H9 (cell line): ENCODE measurements at regions not wholly inside any gene's neighbourhood (a gene's known extent, or its start where the extent isn't known, plus 50 kb on each side); places are given as distances from the start of the nearest gene placed in this dataset.

Experiments used
- DNase-seq: peaks from one replicate; pipeline ENCODE4 v3.0.0-alpha.2; 2017
- H2AFZ ChIP-seq: one replicate; pipeline ENCODE4 v1.6.1; 2013; ENCODE audit warnings: mild to moderate bottlenecking, low read length, control low read depth, moderate library complexity
- H2AK5ac ChIP-seq: 2 replicates; pipeline ENCODE4 v1.6.1; 2013; ENCODE audit warnings: low read length, control low read depth, mixed read lengths; ENCODE audit not compliant: insufficient read length
- H2BK120ac ChIP-seq: one replicate; pipeline ENCODE4 v1.6.1; 2013; ENCODE audit warnings: low read depth, mild to moderate bottlenecking, low read length, control low read depth, inconsistent platforms; ENCODE audit not compliant: poor library complexity, severe bottlenecking
- H2BK12ac ChIP-seq: 2 replicates; pipeline ENCODE4 v1.6.1; 2013; ENCODE audit warnings: low read length, control low read depth, mixed read lengths, low read depth; ENCODE audit not compliant: insufficient read length
- H2BK15ac ChIP-seq: 2 replicates; pipeline ENCODE4 v1.6.1; 2013; ENCODE audit warnings: low read depth, low read length, control low read depth
- H2BK20ac ChIP-seq: one replicate; pipeline ENCODE4 v1.6.1; 2013; ENCODE audit warnings: low read depth, mild to moderate bottlenecking, low read length, control low read depth, inconsistent platforms; ENCODE audit not compliant: poor library complexity, severe bottlenecking
- H2BK5ac ChIP-seq: 2 replicates; pipeline ENCODE4 v1.6.1; 2013; ENCODE audit warnings: low read length, control low read depth, mixed read lengths; ENCODE audit not compliant: insufficient read length
- H3K14ac ChIP-seq: 2 replicates; pipeline ENCODE4 v1.6.1; 2013; ENCODE audit warnings: low read length, control low read depth; ENCODE audit not compliant: insufficient read depth
- H3K18ac ChIP-seq: 2 replicates; pipeline ENCODE4 v1.6.1; 2013; ENCODE audit warnings: low read depth, mild to moderate bottlenecking, mixed read lengths, low read length, control low read depth; ENCODE audit not compliant: insufficient read length
- H3K23ac ChIP-seq: 2 replicates; pipeline ENCODE4 v1.6.1; 2013; ENCODE audit warnings: low read length, control low read depth, mixed read lengths, low read depth; ENCODE audit not compliant: insufficient read length
- H3K23me2 ChIP-seq: 2 replicates; pipeline ENCODE4 v1.6.1; 2013; ENCODE audit warnings: low read depth, mild to moderate bottlenecking, mixed read lengths, low read length, control low read depth; ENCODE audit not compliant: insufficient read length, poor library complexity, severe bottlenecking
- H3K27ac ChIP-seq: 2 replicates; pipeline ENCODE4 v1.5.1; 2013; ENCODE audit warnings: low read length, control low read depth, mixed read lengths, low read depth; ENCODE audit not compliant: insufficient read length
- H3K27me3 ChIP-seq: 2 replicates; pipeline ENCODE4 v1.6.1; 2013; ENCODE audit warnings: low read length, control low read depth, inconsistent platforms; ENCODE audit not compliant: insufficient read depth
- H3K4ac ChIP-seq: 2 replicates; pipeline ENCODE4 v1.6.1; 2013; ENCODE audit warnings: low read depth, mild to moderate bottlenecking, control low read depth, inconsistent platforms, low read length, moderate library complexity
- H3K4me1 ChIP-seq: 2 replicates; pipeline ENCODE4 v1.6.1; 2013; ENCODE audit warnings: low read length, control low read depth, inconsistent platforms; ENCODE audit not compliant: insufficient read depth
- H3K4me2 ChIP-seq: 2 replicates; pipeline ENCODE4 v1.6.1; 2013; ENCODE audit warnings: low read length, control low read depth, mixed read lengths; ENCODE audit not compliant: insufficient read length, insufficient read depth
- H3K56ac ChIP-seq: 2 replicates; pipeline ENCODE4 v1.6.1; 2013; ENCODE audit warnings: low read depth, mild to moderate bottlenecking, mixed read lengths, low read length, control low read depth; ENCODE audit not compliant: insufficient read length
- H3K79me1 ChIP-seq: 2 replicates; pipeline ENCODE4 v1.6.1; 2013; ENCODE audit warnings: low read depth, mild to moderate bottlenecking, moderate library complexity, low read length, control low read depth, inconsistent platforms; ENCODE audit not compliant: insufficient read depth, poor library complexity, severe bottlenecking
- H3K79me2 ChIP-seq: 2 replicates; pipeline ENCODE4 v1.6.1; 2013; ENCODE audit warnings: low read length, control low read depth, inconsistent platforms; ENCODE audit not compliant: insufficient read depth
- H3K9ac ChIP-seq: 2 replicates; pipeline ENCODE4 v1.6.1; 2013; ENCODE audit warnings: low read length, control low read depth, mixed read lengths; ENCODE audit not compliant: insufficient read length; ENCODE audit errors: extremely low read depth
- H3K9me3 ChIP-seq: one replicate; pipeline ENCODE4 v1.6.1; 2013; ENCODE audit warnings: low read depth, low read length, inconsistent platforms; ENCODE audit not compliant: control insufficient read depth
- H3T11ph ChIP-seq: one replicate; pipeline ENCODE4 v1.6.1; 2013; ENCODE audit warnings: mild to moderate bottlenecking, low read length, control low read depth, inconsistent platforms
- H4K20me1 ChIP-seq: one replicate; pipeline ENCODE4 v1.6.1; 2013; ENCODE audit not compliant: control insufficient read depth, insufficient read length, insufficient read depth
- H4K5ac ChIP-seq: 2 replicates; pipeline ENCODE4 v1.6.1; 2013; ENCODE audit warnings: low read depth, mild to moderate bottlenecking, mixed read lengths, low read length, control low read depth; ENCODE audit not compliant: insufficient read length
- H4K8ac ChIP-seq: replicated peaks from 2 replicates; pipeline ENCODE4 v1.6.1; 2013; ENCODE audit warnings: low read length, control low read depth, mixed read lengths, low read depth; ENCODE audit not compliant: insufficient read length
- H4K91ac ChIP-seq: 2 replicates; pipeline ENCODE4 v1.6.1; 2013; ENCODE audit warnings: low read depth, mild to moderate bottlenecking, moderate library complexity, mixed read lengths, low read length, control low read depth; ENCODE audit not compliant: insufficient read length
- H3K27ac Mint-ChIP-seq, 3 experiments: 2 replicates in 2 of 3; 3 replicates in 1 of 3; pipeline ENCODE4 v1.8.0; 2020 to 2021; ENCODE audit warnings: mixed read lengths in 3 of 3, mild to moderate bottlenecking in 1 of 3, moderate library complexity in 1 of 3
- H3K27me3 Mint-ChIP-seq: 2 replicates; pipeline ENCODE4 v1.8.0; 2021; ENCODE audit warnings: low read depth, mild to moderate bottlenecking, moderate library complexity, mixed read lengths
- H3K36me3 Mint-ChIP-seq, 3 experiments: 2 replicates in 2 of 3; 3 replicates in 1 of 3; pipeline ENCODE4 v1.8.0; 2020 to 2021; ENCODE audit warnings: low read depth in 3 of 3, mixed read lengths in 3 of 3; ENCODE audit not compliant: insufficient read depth in 1 of 3
- H3K4me1 Mint-ChIP-seq, 2 experiments: 2 replicates each; pipeline ENCODE4 v1.8.0; 2020; ENCODE audit warnings: mixed read lengths in 2 of 2
- H3K4me3 Mint-ChIP-seq, 2 experiments: 2 replicates in 1 of 2; 3 replicates in 1 of 2; pipeline ENCODE4 v1.8.0; 2020 to 2021; ENCODE audit warnings: mild to moderate bottlenecking in 2 of 2, mixed read lengths in 2 of 2, moderate library complexity in 1 of 2
- H3K9me3 Mint-ChIP-seq, 2 experiments: 2 replicates in 1 of 2; 3 replicates in 1 of 2; pipeline ENCODE4 v1.8.0; 2020; ENCODE audit warnings: mild to moderate bottlenecking in 2 of 2, mixed read lengths in 2 of 2, moderate library complexity in 1 of 2
- CTCF ChIP-seq: fragments of 200-600 bp; sonication (generic); conservative IDR thresholded peaks from 3 replicates; pipeline ENCODE4 v1.8.0; 2021; ENCODE audit warnings: antibody characterized with exemption, mild to moderate bottlenecking
- WGBS: extraction: QIAGEN DNeasy Blood & Tissue Kit; methylation state at CpG from one replicate; pipeline ENCODE4 v1.1.7; 2013; ENCODE audit warnings: missing lambda C conversion rate, low lambda C conversion rate, mixed read lengths; ENCODE audit not compliant: insufficient read length; ENCODE audit errors: extremely low coverage; 5-methylcytosine and 5-hydroxymethylcytosine counted together

GRCh38 chr6:20265842-20266241, 53.6 kb upstream of the MBOAT1 start:
- Histone ChIP-seq H4K5ac (no peak overlapping the region), H3K9me3 (no peaks in the 10 kb centered on the region), H3K23me2 (no peaks in the 10 kb centered on the region), H3K4me2 (no peak overlapping the region), H3T11ph (no peak overlapping the region), H3K79me2 (no peaks in the 10 kb centered on the region), H3K14ac (no peak overlapping the region), H2BK120ac (no peak overlapping the region), H3K27me3 (no peaks in the 10 kb centered on the region), H3K27ac (no peak overlapping the region), H3K23ac (no peak overlapping the region), H2BK12ac (no peak overlapping the region), H3K9ac (no peak overlapping the region), H3K18ac (no peak overlapping the region), H2AK5ac (no peak overlapping the region), H2BK20ac (no peak overlapping the region), H2BK5ac (no peak overlapping the region), H3K79me1 (no peaks in the 10 kb centered on the region), H4K8ac (no peak overlapping the region), H4K20me1 (no peaks in the 10 kb centered on the region), H4K91ac (no peak overlapping the region), H2AFZ (no peak overlapping the region), H3K4me1 (no peaks in the 10 kb centered on the region), H3K4ac (no peak overlapping the region), H3K56ac (no peak overlapping the region), H2BK15ac (no peak overlapping the region)
- no peaks in the 10 kb centered on the region; a peak in 1 of 7 replicates for H3K36me3 Mint-ChIP-seq
- no peak overlapping the region for H3K4me3 Mint-ChIP-seq
- no peak for DNase-seq
- TF ChIP-seq CTCF: no peak
- H3K9me3 Mint-ChIP-seq: peaks cover 0 to 4% of the 10 kb centered on the region in 2 experiments; a peak in 3 of 5 replicates
- H3K4me1 Mint-ChIP-seq: no peaks in the 10 kb centered on the region
- no peak overlapping the region for H3K27ac Mint-ChIP-seq
- WGBS: no CpG with 5 or more reads among the region's 3 CpGs
- H3K27me3 Mint-ChIP-seq: no peaks in the 10 kb centered on the region
